HG02852 (cell line): ENCODE measurements at regions not wholly inside any gene's neighbourhood (a gene's known extent, or its start where the extent isn't known, plus 50 kb on each side); places are given as distances from the start of the nearest gene placed in this dataset.

Experiments
- ATAC-seq: cut with Tn5 transposase; IDR thresholded peaks from one replicate; pipeline ENCODE4 v1.9.1; 2021; ENCODE audit warnings: mild to moderate bottlenecking, moderate library complexity; ENCODE audit not compliant: unreplicated experiment

DNA sequence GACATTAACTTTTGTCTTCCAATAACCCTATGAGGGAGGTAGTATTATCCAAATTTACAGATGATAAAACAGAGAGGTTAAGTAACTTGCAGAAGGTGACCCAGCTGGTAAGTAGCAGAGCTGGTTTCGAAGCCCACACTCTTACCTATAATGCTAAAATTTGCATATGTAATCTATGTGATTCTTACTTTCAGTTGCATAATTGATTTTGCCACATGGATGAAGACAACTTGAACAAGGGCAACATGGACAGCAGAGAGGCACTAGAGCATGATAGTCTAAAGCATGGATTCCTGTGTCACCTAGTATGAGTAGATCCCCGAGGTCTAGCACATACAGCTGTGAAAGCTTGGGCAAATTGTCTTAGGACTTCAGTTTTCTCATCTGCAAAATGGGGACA, 117.6 kb upstream of the DTNBP1 start:
- ATAC-seq: no peak

DNA sequence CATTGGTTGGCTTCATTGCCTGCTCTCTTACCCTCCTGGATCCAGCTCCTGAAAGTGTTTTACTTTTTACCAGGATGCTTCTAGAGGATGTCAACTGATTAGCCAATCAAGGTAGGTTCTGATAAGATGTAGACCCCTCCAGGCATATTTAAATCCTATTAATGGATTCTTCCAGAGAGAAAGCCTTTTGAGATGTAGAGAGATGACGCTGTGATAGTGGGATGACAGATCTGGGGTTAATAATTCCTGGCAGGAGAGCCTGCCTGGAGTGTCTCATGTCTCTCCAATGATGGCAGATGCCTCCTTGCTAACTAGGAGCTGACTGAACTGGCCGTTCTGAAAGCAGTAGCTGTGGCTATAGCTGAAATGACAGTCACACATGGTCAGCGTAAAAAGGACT, 116.9 kb upstream of the DTNBP1 start:
- ATAC-seq: no peak

DNA sequence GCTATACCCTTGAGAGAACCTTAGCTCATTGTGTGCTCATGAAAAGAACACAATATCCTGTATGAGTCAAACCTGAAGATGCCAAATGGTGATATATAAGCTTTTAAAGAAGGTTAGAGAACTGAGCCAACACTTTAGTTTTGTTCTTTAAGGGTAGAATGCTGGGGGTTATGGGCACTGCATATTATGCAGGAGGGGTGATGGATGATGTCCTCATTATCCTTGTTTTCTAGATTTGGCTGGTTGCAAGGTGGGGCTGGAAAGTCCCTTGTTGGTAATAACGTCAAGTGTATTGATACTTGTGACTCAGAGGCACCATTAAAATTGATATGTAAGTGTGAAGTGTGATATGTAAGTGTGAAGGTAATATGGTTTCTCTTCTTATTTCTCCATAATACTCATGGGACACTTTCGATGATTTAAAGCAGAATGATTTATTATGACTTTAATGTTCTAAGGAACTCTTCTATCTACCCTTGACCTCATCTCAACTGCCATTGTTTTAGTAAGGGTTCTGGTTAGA, 113.7 kb upstream of the DTNBP1 start:
- ATAC-seq: peak; percentile 83

DNA sequence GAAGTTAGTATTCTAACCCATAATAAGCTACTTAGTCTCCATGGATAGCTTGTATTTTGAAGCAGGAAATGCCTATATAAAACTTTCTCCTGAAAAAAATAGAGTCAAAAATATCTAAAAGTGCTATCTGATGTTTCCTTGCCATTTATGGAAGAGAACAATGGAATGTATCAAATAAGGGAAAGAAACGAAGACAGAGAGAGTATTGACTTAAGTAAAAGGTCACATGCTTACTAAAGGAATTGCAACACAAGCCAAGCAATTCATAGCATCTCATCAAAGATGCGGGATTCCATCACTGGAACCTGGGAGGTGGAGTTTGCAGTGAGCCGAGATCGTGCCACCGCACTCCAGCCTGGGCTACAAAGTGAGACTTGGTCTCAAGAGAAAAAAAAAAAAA, 112.9 kb upstream of the DTNBP1 start:
- ATAC-seq: no peak

DNA sequence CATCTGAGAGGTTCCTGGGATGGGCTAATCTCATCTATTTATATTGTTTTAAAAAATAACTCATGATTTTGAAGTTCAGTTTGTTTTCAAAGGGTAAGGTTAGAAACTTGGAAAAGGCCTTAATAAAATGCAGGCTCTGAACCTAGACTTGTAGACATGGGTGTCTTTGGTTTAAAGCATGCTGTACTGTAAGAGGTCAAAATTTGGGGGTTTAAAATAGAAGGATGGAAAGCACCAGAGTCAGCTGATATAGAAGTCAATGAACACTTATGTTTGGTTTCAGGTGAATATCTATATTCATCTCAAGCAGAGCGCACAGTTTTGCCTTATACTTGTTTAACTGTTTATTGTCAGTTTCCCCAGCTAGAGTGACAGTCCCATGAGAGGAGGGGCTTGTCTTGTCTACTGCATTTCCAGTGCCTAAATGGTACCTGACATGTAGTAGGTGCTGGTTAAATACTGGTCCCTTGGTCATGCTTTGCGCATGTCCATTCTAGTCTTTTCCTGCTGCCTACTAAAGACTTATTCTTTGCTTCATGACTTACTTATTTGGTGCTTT, 112.3 kb upstream of the DTNBP1 start:
- no peak for ATAC-seq

DNA sequence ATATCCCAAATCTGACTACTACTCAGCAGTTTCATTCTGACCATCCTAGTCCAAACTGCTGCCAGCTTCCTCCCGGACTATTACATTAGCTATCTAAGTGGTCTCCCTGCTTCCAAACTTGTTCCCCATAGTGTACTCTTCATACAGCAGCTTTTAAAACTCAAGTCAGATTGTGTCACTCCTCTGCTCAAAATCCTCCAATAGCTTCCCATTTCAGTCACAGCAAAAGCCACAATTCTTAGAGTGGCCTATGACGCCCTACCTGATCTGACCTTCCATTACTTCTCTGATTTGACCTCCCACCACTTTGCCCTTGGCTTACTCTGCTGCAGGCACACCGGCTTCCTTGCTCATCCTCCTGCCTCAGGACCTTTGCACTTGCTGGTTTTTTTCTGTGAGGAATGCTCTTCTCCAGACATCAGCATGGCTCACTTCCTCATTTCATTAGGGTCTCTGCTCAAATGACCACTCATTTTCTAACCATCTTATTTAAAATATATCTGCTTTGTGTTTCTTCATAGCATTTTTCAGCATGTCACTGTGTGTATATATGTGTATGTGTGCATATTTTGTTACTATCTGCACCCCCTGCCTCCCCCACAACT, 111.1 kb upstream of the DTNBP1 start:
- no peak for ATAC-seq

DNA sequence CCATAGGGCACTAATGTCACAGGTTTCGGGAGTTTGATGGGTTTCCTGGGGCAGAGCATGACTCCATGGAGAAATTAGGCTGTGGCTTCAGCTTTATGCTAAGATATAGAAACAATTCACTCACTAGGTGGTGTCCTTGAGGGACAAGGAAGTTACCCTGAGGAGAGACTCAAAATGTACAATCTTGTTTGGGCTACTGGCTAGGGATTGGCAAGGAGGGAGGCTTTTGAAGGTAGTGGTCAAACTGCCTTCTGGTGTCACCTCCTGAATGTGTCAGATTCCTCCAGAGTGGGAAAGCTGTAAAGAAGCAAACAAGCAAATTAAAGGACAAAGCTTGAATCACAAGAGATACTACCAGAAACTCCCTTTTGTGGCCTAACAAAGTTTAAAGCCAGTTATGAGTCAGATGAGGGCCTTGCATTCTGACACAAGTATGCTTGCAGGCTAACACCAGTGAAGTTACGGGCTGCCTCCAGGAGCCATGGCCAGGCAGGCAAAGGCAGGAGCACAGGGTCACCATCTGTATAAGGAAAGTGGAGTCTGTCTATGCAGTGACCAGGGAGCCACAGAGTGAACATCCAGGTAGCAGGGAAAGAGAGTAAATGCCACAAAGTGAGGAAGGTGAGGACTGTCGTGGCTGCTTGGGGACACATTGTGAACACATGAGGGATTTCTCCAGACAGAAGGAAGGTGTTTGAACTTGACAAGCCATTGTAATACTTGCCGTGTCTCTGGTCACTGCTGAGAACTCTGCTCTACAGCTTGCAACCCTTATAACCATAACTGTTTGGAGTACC, 107.7 kb upstream of the DTNBP1 start:
- ATAC-seq: peak; percentile 91

DNA sequence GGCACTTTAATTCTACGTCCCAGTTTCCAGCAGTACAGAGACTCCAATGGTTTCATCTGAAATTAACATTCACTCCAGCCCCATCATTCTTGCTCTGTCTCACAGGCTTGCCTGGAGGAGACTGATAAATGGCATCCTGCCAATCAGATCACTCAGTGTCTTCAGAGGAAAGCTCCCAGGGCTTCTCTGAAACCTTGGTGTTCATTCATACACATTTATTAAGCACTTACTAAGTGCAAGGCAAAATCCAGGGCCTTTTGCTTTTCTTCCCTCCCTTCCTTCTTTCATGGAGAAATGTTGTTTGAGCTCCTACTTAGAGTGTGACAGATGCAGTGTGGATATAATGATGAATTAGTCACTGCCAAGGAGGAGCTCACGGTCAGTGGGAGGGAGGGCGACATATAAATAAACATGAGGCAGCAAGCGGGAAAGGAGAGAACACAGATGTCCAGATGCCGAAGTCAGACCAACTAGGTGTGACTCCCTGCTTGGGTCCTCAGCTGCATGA, 106.7 kb upstream of the DTNBP1 start:
- ATAC-seq: no peak

DNA sequence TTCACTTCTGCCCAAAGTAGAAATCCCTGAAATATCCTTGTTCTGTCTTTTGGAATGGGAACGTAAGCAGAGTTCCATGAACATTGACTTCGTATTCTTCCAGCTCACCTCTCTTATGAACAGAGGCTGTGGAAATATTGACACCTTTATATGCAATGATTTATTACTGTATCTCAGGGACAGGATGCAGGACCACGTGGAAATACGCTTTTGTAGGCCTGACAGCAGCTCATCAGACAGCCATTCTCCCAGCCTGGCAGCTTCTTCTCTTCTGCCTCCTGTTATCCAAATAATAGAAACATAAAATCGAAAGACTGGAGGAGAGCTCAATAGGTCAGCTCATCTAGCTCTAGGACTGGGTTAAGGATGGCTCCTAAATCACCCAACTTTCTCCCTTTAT, 106.2 kb upstream of the DTNBP1 start:
- ATAC-seq: no peak

DNA sequence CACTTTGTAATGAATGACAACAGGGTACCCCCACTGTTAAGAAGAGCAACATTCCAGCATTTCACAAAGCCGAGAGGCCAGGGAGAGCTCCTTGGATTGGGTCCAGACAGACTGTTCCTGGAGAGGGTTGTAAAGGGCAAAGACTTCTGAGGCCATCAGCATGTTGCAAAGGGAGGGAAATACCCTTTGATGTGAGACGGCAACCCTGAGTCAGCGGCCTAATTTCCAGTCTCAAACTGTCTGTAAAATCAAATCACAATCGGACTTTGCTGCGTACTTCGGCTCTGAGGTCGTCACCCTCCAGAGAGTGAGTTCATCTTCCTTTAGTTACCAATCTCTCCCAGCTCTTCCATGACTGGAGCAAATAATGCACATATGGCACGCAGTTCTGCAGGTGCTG, 101.0 kb upstream of the DTNBP1 start:
- ATAC-seq: no peak

DNA sequence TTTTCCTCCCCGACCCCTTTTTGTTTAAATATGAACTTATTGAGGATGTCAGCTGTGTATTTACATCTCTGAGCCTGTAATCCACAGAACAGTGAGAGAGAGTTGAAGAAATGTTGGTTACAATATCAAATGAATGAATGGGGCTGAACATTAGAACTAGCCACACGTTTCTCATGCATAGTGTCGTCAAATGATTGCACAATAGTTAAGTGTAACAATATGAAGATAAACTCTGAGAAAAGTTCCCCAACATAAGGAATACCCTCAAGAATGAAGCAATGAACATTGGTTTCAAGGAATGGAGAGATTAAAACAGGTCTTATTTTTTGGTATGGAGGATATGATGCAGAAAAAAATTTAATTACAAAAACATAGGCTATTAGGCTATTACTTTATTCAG, 100.5 kb upstream of the DTNBP1 start:
- no peak for ATAC-seq

DNA sequence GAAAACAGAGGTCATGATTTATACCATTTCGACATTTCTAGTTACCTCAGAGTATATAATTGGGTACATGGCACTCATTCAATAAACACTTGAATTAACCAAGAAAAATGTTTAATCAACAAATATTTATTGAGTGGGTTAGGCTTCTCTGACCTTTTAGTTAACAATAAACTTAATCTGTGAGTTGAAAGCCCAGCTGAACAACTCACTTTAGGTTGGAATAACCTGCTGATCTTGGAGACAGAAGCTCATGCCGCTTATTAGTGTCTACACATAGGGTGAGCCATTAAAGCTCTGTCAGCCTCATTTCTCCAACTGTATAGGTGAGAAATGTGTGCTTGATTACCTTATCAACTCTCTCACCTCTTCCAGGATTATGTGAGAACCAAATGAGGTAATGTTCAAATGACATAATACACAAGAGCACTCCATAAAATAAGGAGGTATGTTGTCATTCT, 98.2 kb upstream of the DTNBP1 start:
- no peak for ATAC-seq

DNA sequence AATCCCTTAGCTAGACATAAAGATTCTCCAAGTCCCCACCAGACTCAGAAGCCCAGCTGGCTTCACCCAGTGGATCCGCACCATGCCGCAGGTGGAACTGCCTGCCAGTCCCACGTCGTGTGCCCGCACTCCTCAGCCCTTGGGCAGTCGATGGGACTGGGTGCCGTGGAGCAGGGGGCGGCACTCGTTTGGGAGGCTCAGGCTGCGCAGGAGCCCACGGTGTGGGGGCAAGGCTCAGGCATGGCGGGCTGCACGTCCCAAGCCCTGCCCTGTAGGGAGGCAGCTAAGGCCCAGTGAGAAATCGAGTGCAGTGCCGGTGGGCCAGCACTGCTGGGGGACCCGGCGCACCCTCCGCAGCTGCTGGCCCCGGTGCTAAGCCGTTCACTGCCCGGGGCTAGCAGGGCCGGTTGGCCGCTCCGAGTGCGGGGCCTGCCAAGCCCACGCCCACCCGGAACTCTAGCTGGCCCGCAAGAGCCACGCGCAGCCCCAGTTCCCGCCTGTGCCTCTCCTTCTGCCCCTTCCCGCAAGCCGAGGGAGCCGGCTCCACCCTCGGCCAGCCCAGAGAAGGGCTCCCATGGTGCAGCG, 95.9 kb upstream of the DTNBP1 start:
- ATAC-seq: no peak

DNA sequence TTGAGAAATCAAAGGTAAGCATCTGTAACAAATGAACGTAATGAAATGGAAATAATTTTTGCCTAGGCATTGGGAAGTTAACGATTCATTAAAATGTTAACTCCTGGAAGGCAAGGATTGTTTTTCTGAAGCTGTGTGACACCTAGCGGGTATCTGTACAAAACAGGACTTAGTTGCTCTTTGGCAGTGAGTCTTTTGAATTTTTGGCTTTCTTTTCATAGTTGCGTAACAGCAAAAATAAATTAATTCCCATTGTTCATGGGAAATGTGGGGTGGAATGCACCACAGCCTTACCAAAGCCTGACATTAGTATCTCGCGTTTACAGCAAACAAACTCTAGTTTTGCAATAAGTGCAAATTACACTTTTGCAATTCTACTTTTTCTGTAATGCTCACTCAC, 92.7 kb upstream of the DTNBP1 start:
- ATAC-seq: no peak

DNA sequence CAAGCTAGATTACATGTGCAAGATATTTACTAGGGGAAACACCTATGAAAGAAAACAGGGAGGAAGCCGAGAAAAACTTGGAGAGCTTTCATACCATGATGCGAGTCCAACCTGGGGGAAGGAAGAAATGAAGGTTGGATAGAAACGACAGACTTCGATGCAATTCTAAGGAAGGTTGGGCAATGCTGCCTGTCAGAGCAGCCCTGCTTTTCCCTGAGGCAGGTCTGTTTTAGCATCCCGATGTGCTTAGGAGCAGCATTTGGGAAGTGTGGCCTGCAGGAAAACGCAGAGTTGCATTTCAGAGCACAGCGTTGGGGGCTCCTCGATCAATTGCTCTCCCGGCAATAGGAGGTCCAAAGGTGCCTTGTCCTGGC, 91.9 kb upstream of the DTNBP1 start:
- ATAC-seq: no peak

DNA sequence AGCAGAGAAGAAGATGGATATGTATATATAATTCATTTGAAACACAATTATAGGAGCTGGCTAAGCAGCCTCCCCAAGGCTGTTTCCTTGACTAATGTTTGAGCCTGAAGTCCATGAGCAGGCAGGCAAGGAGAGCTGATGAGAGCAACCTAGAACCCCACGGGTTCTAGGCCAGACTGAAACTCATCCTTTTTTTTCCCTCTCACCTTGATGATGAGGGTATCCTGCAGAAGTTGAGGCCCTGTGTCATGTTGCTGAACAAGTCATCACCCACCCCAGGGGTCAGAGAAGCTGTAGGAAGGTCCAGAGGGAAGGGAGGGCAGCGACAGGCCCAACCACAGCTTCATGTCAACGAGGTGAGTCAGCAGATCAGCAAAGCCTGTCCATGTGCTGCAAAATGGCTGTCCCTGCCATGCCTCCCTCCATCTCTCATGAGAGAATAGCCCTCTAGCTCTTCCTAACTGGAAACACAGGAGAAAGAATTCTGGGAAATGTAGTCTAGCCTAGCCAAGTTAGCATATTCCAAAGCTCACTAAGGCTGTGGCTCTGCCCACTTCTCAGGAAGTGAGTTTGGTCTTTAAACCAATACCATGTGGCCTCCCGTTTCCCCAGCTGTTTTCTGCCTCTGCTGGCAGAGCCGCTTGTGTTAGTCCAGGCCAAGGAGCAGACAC, 91.3 kb upstream of the DTNBP1 start:
- no peak for ATAC-seq

DNA sequence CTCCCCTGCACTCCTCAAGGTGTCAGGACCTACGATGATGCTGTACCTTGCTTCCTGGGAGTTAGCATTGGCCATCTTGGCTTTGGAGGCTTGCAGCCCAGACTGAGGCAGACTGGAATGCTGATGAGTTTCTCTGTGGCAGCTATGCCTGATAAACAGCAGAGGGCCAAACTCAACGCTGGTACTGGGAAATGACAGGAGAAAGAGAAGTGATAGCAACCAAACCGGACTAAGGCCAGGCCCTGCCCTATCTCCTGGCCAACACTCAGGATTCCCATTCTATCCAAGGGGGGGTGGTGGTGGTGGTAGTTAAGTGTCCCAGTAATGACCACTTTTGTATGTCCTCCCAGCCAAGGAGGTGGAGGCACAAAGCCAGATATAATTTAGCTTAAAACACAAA, 90.0 kb upstream of the DTNBP1 start:
- ATAC-seq: no peak

DNA sequence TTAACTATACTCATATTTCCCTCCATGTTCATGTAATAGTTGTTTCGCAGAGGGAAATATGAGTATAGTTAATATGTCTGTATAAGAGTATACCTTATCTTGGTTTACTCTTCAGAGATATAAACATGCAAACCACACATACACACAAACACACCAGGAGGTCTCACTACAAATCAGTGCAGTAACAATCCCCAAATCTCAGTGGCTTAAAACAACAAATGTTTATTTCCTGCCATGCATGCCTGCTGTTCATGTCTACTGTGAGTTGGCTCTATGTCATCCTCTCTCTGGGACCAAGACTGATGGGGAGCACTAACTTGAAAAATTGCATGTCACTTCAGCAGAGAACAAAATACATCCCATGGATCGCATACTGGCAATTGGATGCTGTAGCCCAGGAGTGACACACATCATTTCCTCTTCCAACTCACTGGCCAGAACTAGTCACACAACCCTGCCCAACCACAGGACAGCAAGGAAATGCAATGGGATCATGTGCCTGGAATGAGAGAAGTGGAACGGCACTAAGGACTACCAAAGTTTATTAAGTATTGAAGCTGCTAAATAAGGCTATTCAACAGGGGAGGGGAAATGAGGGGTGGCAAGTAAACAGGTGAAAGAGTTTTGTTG, 89.0 kb upstream of the DTNBP1 start:
- ATAC-seq: no peak

DNA sequence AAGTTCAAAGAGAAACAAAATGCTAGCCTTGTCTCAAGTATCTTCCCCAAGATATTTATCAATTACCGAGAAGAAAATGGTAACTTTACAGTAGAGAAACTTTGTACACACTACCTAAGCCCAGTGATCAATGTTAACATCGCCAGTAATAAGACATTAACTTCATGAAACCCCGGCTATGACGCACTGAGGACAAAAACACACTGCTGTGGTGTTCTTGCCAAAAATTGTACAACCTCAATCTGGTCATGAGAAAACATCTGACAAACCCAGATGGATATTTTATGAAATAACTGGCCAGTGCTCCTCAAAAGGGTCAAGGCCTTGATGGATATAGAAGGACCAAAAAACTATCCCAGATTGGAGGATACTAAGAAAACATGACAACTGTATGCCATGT, 85.5 kb upstream of the DTNBP1 start:
- no peak for ATAC-seq

DNA sequence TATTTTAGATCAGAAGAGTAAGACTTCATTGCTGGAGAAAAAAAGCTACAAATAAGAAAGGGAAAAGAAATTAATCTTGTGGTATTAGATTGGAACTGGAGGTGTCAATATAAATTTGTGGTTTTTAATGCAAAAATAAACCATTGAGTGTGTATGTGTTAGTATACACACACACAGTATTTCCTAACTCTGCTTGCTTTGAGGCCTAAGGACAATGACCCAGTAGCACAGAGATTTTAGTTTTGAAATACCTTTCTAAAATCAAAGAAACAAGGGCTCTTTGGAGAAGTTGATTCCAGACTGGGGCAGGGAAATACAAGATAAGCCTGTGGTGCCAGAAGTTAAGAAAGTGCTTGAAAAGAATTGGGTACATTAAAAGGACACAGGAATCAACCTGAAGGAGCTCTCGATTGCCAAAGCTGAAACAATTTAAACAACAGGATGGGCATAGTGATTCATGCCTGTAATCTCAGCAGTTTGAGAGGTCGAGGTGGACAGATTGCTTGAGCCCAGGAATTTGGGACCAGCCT, 84.6 kb upstream of the DTNBP1 start:
- ATAC-seq: no peak
